Head of caudate nucleus (tissue), 42 donors: ENCODE measurements at regions not wholly inside any gene's neighbourhood (a gene's known extent, or its start where the extent isn't known, plus 50 kb on each side); places are given as distances from the start of the nearest gene placed in this dataset.

Experiments used
- DNase-seq, 42 donors: peaks; one replicate each; pipeline versions ENCODE4 v3.0.0 to v3.0.0-alpha.2; 2020 to 2021; ENCODE audit warnings: mixed read lengths in 7 of 42
- intact Hi-C: fragments of 100-400 bp; cut with DNase I; formaldehyde crosslinking; loops from one replicate; pipeline ENCODE4 v1.15.0; 2022

GRCh38 chr22:48238284-48238915 is 1476.0 kb downstream of the TBC1D22A start:
- intact Hi-C loops, result no loop called here
- peak in 4 of 42 donors; percentile 3 to 31 (median 18) for DNase-seq

GRCh38 chr22:48237466-48238283 is 1475.2 kb downstream of the TBC1D22A start:
- DNase-seq, result peak in 2 of 42 donors; percentile 6 to 29
- intact Hi-C loops, result no loop called here

GRCh38 chr22:48236261-48236660 is 1473.8 kb downstream of the TBC1D22A start:
- intact Hi-C loops, result no loop called here
- DNase-seq, result peak in 2 of 42 donors; percentile 20 to 34

GRCh38 chr22:48235744-48236143 is 1473.3 kb downstream of the TBC1D22A start:
- DNase-seq, result peak in 3 of 42 donors; percentile 3 to 34 (median 34)
- intact Hi-C loops, result no loop called here

- peak in 3 of 42 donors; percentile 4 to 31 (median 26) for DNase-seq
- intact Hi-C loops, result no loop called here
These were observed 1471.6 kb downstream of the TBC1D22A start for GRCh38 chr22:48234011-48234410.

GRCh38 chr22:48233586-48233985 is 1471.1 kb downstream of the TBC1D22A start:
- DNase-seq, result no peak
- intact Hi-C loops, result no loop called here

- DNase-seq, result peak in 2 of 42 donors; percentile 9 to 17
- intact Hi-C loops, result no loop called here
These were observed 1466.0 kb downstream of the TBC1D22A start for GRCh38 chr22:48228468-48228867.

GRCh38 chr22:48227341-48228018 is 1465.0 kb downstream of the TBC1D22A start:
- intact Hi-C loops, result no loop called here
- DNase-seq, result peak in 5 of 42 donors; percentile 3 to 26 (median 22)

- peak in 4 of 42 donors; percentile 13 to 27 (median 18) for DNase-seq
- intact Hi-C loops, result no loop called here
These were observed 1463.9 kb downstream of the TBC1D22A start for GRCh38 chr22:48226026-48227013.

- DNase-seq, result peak in 5 of 42 donors; percentile 6 to 37 (median 25)
- intact Hi-C loops, result no loop called here
These were observed 1461.9 kb downstream of the TBC1D22A start for GRCh38 chr22:48224332-48224731.

GRCh38 chr22:48223488-48224190 is 1461.2 kb downstream of the TBC1D22A start:
- peak in 16 of 42 donors; percentile 6 to 46 (median 22) for DNase-seq
- intact Hi-C loops, result no loop called here

GRCh38 chr22:48222742-48223487 is 1460.5 kb downstream of the TBC1D22A start:
- peak in 5 of 42 donors; percentile 7 to 37 (median 27) for DNase-seq
- intact Hi-C loops, result no loop called here

- DNase-seq, result peak in 5 of 42 donors; percentile 2 to 35 (median 17)
- intact Hi-C loops, result no loop called here
These were observed 1456.5 kb downstream of the TBC1D22A start for GRCh38 chr22:48218889-48219420.

- DNase-seq, result peak in 1 of 42 donors; percentile 22
- intact Hi-C loops, result no loop called here
These were observed 1455.1 kb downstream of the TBC1D22A start for GRCh38 chr22:48217596-48217995.

GRCh38 chr22:48212727-48213126 is 1450.3 kb downstream of the TBC1D22A start:
- DNase-seq, result no peak
- intact Hi-C loops, result no loop called here

GRCh38 chr22:48210812-48211211 is 1448.4 kb downstream of the TBC1D22A start:
- intact Hi-C loops, result no loop called here
- DNase-seq, result peak in 2 of 42 donors; percentile 8 to 17

GRCh38 chr22:48210198-48210580 is 1447.7 kb downstream of the TBC1D22A start:
- intact Hi-C loops, result no loop called here
- peak in 3 of 42 donors; percentile 4 to 23 (median 13) for DNase-seq
